GM12878 (cell line): ENCODE measurements at regions not wholly inside any gene's neighbourhood (a gene's known extent, or its start where the extent isn't known, plus 50 kb on each side); places are given as distances from the start of the nearest gene placed in this dataset.

Experiments used
- ATAC-seq: fragments of 200-7000 bp; cut with Tn5 transposase; 3 replicates; pipeline ENCODE4 v1.9.1; 2020; ENCODE audit warnings: mild to moderate bottlenecking, moderate library complexity
- BruUV-seq: library from RNA; stranded (reverse); fragments of 400-500 nt; replicated peaks from 2 replicates; lab custom pipeline; 2021; lab: Mats Ljungman, UMichigan
- CTCF ChIA-PET: fragments of 300-600 bp; sonication (Branson Sonifier 250); formaldehyde crosslinking; extraction: SDS; loops from one replicate; lab custom pipeline; 2021; ENCODE audit warnings: inconsistent platforms; lab: Yijun Ruan, JAX
- POLR2A ChIA-PET: fragments of 350-600 bp; formaldehyde crosslinking; extraction: SDS; loops from one replicate; lab custom pipeline; 2021; ENCODE audit warnings: inconsistent platforms; lab: Charles Lee
- RAD21 ChIA-PET: fragments of 300-600 bp; sonication (Branson Sonifier 250); formaldehyde crosslinking; loops from one replicate; lab custom pipeline; 2023; ENCODE audit warnings: antibody characterized with exemption; ENCODE audit not compliant: unreplicated experiment; lab: Charles Lee
- SMC1A ChIA-PET: fragments of 300-600 bp; sonication (Branson Sonifier 250); formaldehyde crosslinking; loops from one replicate; lab custom pipeline; 2023; ENCODE audit not compliant: unreplicated experiment, uncharacterized antibody; lab: Charles Lee
- DNase-seq: peaks from one replicate; pipeline ENCODE4 v3.0.0-alpha.2; 2011; ENCODE audit warnings: low read depth, low spot score
- FAIRE-seq: peaks from 3 replicates; lab custom pipeline; 2011; peaks lifted over from hg19 to GRCh38; lab: Jason Lieb, UNC
- H2AFZ ChIP-seq: 2 replicates; pipeline ENCODE4 v1.6.0; 2011; ENCODE audit warnings: low read depth, low read length, control low read depth; ENCODE audit not compliant: control insufficient read depth
- H3K27ac ChIP-seq: 2 replicates; pipeline ENCODE4 v1.5.1; 2011; ENCODE audit warnings: control low read depth; ENCODE audit not compliant: control insufficient read depth, insufficient read depth
- H3K27me3 ChIP-seq, 2 experiments: replicated peaks in 1 of 2; 2 replicates each; pipeline versions ENCODE4 v1.6.0 to v1.6.1; 2011; ENCODE audit warnings: low read length in 1 of 2; ENCODE audit not compliant: control insufficient read depth in 2 of 2, insufficient read depth in 2 of 2
- H3K36me3 ChIP-seq, 2 experiments: 2 replicates each; pipeline ENCODE4 v1.5.1; 2011; ENCODE audit warnings: low read length in 1 of 2; ENCODE audit not compliant: control insufficient read depth in 2 of 2, insufficient read depth in 2 of 2
- H3K4me1 ChIP-seq: 2 replicates; pipeline ENCODE4 v1.6.1; 2011; ENCODE audit warnings: mild to moderate bottlenecking, low read length, moderate library complexity, mixed read lengths; ENCODE audit not compliant: control insufficient read depth, insufficient read depth
- H3K4me2 ChIP-seq: 2 replicates; pipeline ENCODE4 v1.6.0; 2011; ENCODE audit warnings: control low read depth; ENCODE audit not compliant: control insufficient read depth, insufficient read depth
- H3K4me3 ChIP-seq: fragments of 200-600 bp; sonication (generic); 2 replicates; pipeline ENCODE4 v1.5.1; 2016
- H3K79me2 ChIP-seq: 2 replicates; pipeline ENCODE4 v1.6.0; 2011; ENCODE audit warnings: low read length; ENCODE audit not compliant: control insufficient read depth, insufficient read depth
- H3K9ac ChIP-seq: 2 replicates; pipeline ENCODE4 v1.8.0; 2011; ENCODE audit warnings: low read length, control low read depth, mixed read lengths; ENCODE audit not compliant: control insufficient read depth, insufficient read depth
- H3K9me3 ChIP-seq: replicated peaks from 3 replicates; pipeline ENCODE4 v1.5.1; 2011; ENCODE audit warnings: mild to moderate bottlenecking, low read length; ENCODE audit not compliant: control insufficient read depth, insufficient read depth
- H4K20me1 ChIP-seq: 2 replicates; pipeline ENCODE4 v1.6.0; 2011; ENCODE audit not compliant: control insufficient read depth, insufficient read depth
- CHD4 ChIP-seq: fragments of 200-600 bp; sonication (generic); IDR thresholded peaks from 2 replicates; pipeline ENCODE4 v1.6.1; 2016; ENCODE audit warnings: mild to moderate bottlenecking
- FOS ChIP-seq: IDR thresholded peaks from 3 replicates; pipeline ENCODE4 v1.6.1; 2011; ENCODE audit warnings: borderline replicate concordance; ENCODE audit not compliant: insufficient read length; ENCODE audit errors: extremely low read depth
- NFYA ChIP-seq: IDR thresholded peaks from 2 replicates; pipeline ENCODE4 v1.6.1; 2011; ENCODE audit warnings: low read depth, mild to moderate bottlenecking, low read length, improper control_type of control experiment, borderline replicate concordance
- POLR2A ChIP-seq: IDR thresholded peaks from 2 replicates; pipeline ENCODE4 v1.6.1; 2011; ENCODE audit warnings: low read depth, mild to moderate bottlenecking, low read length
- SREBF1 ChIP-seq: IDR thresholded peaks from 2 replicates; pipeline ENCODE4 v1.6.1; 2012; ENCODE audit warnings: mild to moderate bottlenecking, low read length
- TAF1 ChIP-seq: IDR thresholded peaks from 2 replicates; pipeline ENCODE4 v1.6.1; 2011; ENCODE audit warnings: mild to moderate bottlenecking, low read depth, low read length, borderline replicate concordance
- WGBS: methylation state at CpG from one replicate; pipeline ENCODE4 v1.1.6; 2016; ENCODE audit warnings: low lambda C conversion rate; ENCODE audit not compliant: insufficient replicate concordance, insufficient coverage; ENCODE audit errors: missing lambda C conversion rate; 5-methylcytosine and 5-hydroxymethylcytosine counted together
- in situ Hi-C: fragments of 300-500 bp; cut with MboI; formaldehyde crosslinking; loops from 9 replicates; pipeline ENCODE4 v1.14.3; 2018; ENCODE audit warnings: mixed read lengths
- intact Hi-C: fragments of 100-400 bp; cut with micrococcal nuclease; formaldehyde crosslinking; loops from one replicate; pipeline ENCODE4 v1.14.2; 2022; ENCODE audit not compliant: unreplicated experiment
- TF ChIP-seq, protein P1 (sequence below): fragments of 450-650 bp; IDR thresholded peaks from 2 replicates; pipeline ENCODE4 v1.6.1; 2017; ENCODE audit warnings: mild to moderate bottlenecking, low read depth, inconsistent platforms; ENCODE audit not compliant: poor library complexity, severe bottlenecking
- TF ChIP-seq, protein P2 (sequence below): IDR thresholded peaks from 2 replicates; pipeline ENCODE4 v1.6.1; 2012; ENCODE audit warnings: low read depth, low read length, improper control_type of control experiment

- H3K27ac ChIP-seq, result no peak overlapping the region
- TF ChIP-seq SREBF1, result no peak
- no peak for TF ChIP-seq POLR2A
- no peak for TF ChIP-seq NFYA
- no peak for TF ChIP-seq FOS
- TF ChIP-seq TAF1, result no peak
- TF ChIP-seq, protein P1, sequence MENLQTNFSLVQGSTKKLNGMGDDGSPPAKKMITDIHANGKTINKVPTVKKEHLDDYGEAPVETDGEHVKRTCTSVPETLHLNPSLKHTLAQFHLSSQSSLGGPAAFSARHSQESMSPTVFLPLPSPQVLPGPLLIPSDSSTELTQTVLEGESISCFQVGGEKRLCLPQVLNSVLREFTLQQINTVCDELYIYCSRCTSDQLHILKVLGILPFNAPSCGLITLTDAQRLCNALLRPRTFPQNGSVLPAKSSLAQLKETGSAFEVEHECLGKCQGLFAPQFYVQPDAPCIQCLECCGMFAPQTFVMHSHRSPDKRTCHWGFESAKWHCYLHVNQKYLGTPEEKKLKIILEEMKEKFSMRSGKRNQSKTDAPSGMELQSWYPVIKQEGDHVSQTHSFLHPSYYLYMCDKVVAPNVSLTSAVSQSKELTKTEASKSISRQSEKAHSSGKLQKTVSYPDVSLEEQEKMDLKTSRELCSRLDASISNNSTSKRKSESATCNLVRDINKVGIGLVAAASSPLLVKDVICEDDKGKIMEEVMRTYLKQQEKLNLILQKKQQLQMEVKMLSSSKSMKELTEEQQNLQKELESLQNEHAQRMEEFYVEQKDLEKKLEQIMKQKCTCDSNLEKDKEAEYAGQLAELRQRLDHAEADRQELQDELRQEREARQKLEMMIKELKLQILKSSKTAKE, result no peak
- no peak for TF ChIP-seq CHD4
- TF ChIP-seq, protein P2, sequence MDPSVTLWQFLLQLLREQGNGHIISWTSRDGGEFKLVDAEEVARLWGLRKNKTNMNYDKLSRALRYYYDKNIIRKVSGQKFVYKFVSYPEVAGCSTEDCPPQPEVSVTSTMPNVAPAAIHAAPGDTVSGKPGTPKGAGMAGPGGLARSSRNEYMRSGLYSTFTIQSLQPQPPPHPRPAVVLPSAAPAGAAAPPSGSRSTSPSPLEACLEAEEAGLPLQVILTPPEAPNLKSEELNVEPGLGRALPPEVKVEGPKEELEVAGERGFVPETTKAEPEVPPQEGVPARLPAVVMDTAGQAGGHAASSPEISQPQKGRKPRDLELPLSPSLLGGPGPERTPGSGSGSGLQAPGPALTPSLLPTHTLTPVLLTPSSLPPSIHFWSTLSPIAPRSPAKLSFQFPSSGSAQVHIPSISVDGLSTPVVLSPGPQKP, result no peak
- 72% methylated on average over 11 of the region's 11 CpGs for WGBS
- no peaks in the 10 kb centered on the region for H4K20me1 ChIP-seq
- ATAC-seq, result no peak; the same call in 2 of the 3 replicates
- no peak for FAIRE-seq
- ChIA-PET SMC1A (interaction anchor here (0.8 to 3.6 kb wide), 11 partner anchors 9 to 244 kb away, joined by 3 to 20 read pairs (median 4); no protein-coding TSS in a partner anchor), RAD21 (interaction anchor here (0.6 to 4.1 kb wide), 9 partner anchors 8 to 244 kb away, joined by 3 to 19 read pairs (median 3); no protein-coding TSS in a partner anchor), CTCF (interaction anchor here (0.6 to 3.3 kb wide), 7 partner anchors 8 to 243 kb away, joined by 3 to 12 read pairs (median 5); no protein-coding TSS in a partner anchor), POLR2A (interaction anchor here (1.0 to 1.2 kb wide), 3 partner anchors 31 to 47 kb away, joined by 3 read pairs; no protein-coding TSS in a partner anchor)
- intact Hi-C loops (loop anchor here (2.0 kb wide), 1 partner anchor 31 kb away; no protein-coding TSS in a partner anchor), in situ Hi-C loops (loop anchor here (10.0 kb wide), 1 partner anchor 119 kb away; the partner anchor contains the start of gene ATF7IP2)
- no peak overlapping the region for H3K4me2 ChIP-seq
- BruUV-seq, result no TSS peak
- H3K36me3 ChIP-seq, result no peaks in the 10 kb centered on the region
- H3K9me3 ChIP-seq, result no peaks in the 10 kb centered on the region
- H3K79me2 ChIP-seq, result no peaks in the 10 kb centered on the region
- peaks cover 9% of the 10 kb centered on the region for H3K4me1 ChIP-seq
- H3K9ac ChIP-seq, result no peak overlapping the region
- H2AFZ ChIP-seq, result peak overlapping the region; percentile 10; the same call in 1 of the 2 replicates
- H3K4me3 ChIP-seq, result no peak overlapping the region
- H3K27me3 ChIP-seq, result no peaks in the 10 kb centered on the region
- no peak for DNase-seq
Measured at GRCh38 chr16:10265770-10266615, 83.8 kb upstream of the GRIN2A start.
